Sigmoid colon (tissue), 4 donors: ENCODE measurements at regions not wholly inside any gene's neighbourhood (a gene's known extent, or its start where the extent isn't known, plus 50 kb on each side); places are given as distances from the start of the nearest gene placed in this dataset.

ENCODE experiments used
- EP300 ChIP-seq, 4 donors: sonication (generic); formaldehyde crosslinking; IDR thresholded peaks; one replicate each; pipeline ENCODE4 v1.6.1; 2017; ENCODE audit warnings: antibody characterized with exemption in 4 of 4
- POLR2A ChIP-seq, 2 donors: fragments of 450-650 bp; IDR thresholded peaks; one replicate each; pipeline ENCODE4 v1.6.1; 2016; ENCODE audit warnings: antibody characterized with exemption in 2 of 2, mild to moderate bottlenecking in 2 of 2, moderate library complexity in 2 of 2
- POLR2AphosphoS5 ChIP-seq, 4 donors: sonication (generic); formaldehyde crosslinking; IDR thresholded peaks; one replicate each; pipeline ENCODE4 v1.6.1; 2017; ENCODE audit warnings: antibody characterized with exemption in 4 of 4
- TF ChIP-seq, protein P1 (sequence below), 4 experiments: fragments of 450-650 bp in 3 of 4; fragments of 200-600 bp in 1 of 4; IDR thresholded peaks; one replicate each; pipeline ENCODE4 v1.5.1; 2016 to 2019; ENCODE audit warnings: antibody characterized with exemption in 4 of 4, mild to moderate bottlenecking in 3 of 4, moderate library complexity in 2 of 4

DNA sequence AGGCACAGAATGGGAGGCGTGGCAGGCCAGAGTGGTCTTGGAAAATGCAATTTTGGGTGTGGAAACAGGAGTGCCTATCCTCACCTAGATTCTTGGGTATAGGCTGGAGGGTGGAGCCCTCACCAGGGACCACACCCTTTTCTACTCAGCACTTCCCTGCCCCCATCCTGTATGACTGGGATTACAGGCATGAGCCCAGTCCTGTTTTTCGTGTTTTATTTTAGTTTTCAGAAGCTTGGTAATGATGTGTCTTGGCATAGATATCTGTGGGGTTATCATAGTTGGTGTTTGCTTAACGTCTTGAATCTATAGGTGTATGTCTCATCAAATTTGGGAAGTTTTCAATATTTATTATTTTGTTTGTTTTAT, 248.7 kb upstream of the CBLB start:
- TF ChIP-seq, protein P1, sequence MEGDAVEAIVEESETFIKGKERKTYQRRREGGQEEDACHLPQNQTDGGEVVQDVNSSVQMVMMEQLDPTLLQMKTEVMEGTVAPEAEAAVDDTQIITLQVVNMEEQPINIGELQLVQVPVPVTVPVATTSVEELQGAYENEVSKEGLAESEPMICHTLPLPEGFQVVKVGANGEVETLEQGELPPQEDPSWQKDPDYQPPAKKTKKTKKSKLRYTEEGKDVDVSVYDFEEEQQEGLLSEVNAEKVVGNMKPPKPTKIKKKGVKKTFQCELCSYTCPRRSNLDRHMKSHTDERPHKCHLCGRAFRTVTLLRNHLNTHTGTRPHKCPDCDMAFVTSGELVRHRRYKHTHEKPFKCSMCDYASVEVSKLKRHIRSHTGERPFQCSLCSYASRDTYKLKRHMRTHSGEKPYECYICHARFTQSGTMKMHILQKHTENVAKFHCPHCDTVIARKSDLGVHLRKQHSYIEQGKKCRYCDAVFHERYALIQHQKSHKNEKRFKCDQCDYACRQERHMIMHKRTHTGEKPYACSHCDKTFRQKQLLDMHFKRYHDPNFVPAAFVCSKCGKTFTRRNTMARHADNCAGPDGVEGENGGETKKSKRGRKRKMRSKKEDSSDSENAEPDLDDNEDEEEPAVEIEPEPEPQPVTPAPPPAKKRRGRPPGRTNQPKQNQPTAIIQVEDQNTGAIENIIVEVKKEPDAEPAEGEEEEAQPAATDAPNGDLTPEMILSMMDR (IDR thresholded peaks at IDR 0.05): no peak
- TF ChIP-seq POLR2A (IDR thresholded peaks at IDR 0.05) (no peak), EP300 (IDR thresholded peaks at IDR 0.05) (no peak), POLR2AphosphoS5 (IDR thresholded peaks at IDR 0.05) (no peak)
